AG04450 (cell line): ENCODE measurements at regions not wholly inside any gene's neighbourhood (a gene's known extent, or its start where the extent isn't known, plus 50 kb on each side); places are given as distances from the start of the nearest gene placed in this dataset.

Experiments
- CTCF ChIA-PET: fragments of 300-600, 350-600 bp; formaldehyde crosslinking; extraction: SDS; loops from one replicate; lab custom pipeline; 2022; ENCODE audit warnings: antibody characterized with exemption, inconsistent platforms; lab: Charles Lee
- POLR2A ChIA-PET: fragments of 350-600 bp; formaldehyde crosslinking; extraction: SDS; loops from one replicate; lab custom pipeline; 2021; ENCODE audit warnings: antibody characterized with exemption, inconsistent platforms; lab: Yijun Ruan, JAX
- DNase-seq: peaks from one replicate; pipeline ENCODE4 v3.0.0-alpha.2; 2011; ENCODE audit warnings: low read depth, low spot score
- H3K27ac ChIP-seq: one replicate; pipeline ENCODE4 v1.5.1; 2012; ENCODE audit warnings: low read depth, low read length, control low read depth
- H3K27me3 ChIP-seq: one replicate; pipeline ENCODE4 v1.6.0; 2012; ENCODE audit warnings: low read length; ENCODE audit not compliant: control insufficient read depth, insufficient read depth
- H3K4me3 ChIP-seq: 2 replicates; pipeline ENCODE4 v1.5.1; 2011; ENCODE audit warnings: mild to moderate bottlenecking, low read depth, low read length, control low read depth
- H3K9me3 ChIP-seq: 2 replicates; pipeline ENCODE4 v1.5.1; 2012; ENCODE audit warnings: low read length; ENCODE audit not compliant: control insufficient read depth, insufficient read depth
- TF ChIP-seq, protein P1 (sequence below): IDR thresholded peaks from 2 replicates; pipeline ENCODE4 v1.5.1; 2011; ENCODE audit warnings: low read depth, low read length, control low read depth, inconsistent platforms

DNA sequence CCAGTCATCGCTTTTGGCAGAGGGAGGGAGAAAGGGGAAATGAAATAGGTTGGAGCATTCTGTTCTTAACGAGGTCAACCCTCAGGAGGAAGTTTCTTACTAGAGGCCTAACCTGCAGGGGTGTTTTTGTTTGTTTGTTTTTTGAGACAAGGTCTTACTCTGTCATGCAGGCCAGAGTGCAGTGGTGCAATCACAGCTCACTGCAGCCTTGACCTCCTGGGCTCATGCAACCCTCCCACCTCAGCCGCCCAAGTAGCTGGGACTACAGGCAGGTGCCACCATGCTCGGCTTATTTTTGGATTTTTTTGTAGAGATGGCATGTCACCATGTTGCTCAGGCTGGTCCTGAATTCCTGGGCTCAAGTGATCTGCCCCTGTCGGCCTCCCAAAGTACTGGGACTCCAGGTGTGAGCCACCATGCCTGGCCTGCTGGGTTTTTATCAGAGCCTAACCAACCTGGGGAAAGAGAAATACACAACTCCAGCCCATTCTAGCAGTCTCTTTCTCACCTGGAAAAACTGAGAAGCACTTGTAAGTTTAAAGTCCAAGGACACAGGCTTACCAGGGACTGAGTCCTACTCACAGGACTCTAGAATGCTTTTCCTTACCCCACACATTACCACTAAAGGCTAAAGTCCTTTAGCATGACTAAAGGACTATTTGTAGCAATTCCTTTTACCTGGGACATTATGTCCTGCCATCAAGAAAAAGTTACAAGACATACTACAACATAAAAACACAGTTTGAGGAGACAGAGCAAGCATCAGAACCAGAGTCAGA is 101.0 kb upstream of the EGFR start:
- Histone ChIP-seq H3K27ac (no peak overlapping the region), H3K9me3 (no peaks in the 10 kb centered on the region), H3K27me3 (no peaks in the 10 kb centered on the region), H3K4me3 (no peak overlapping the region)
- ChIA-PET CTCF (no interaction called here), POLR2A (no interaction called here)
- DNase-seq = no peak
- TF ChIP-seq, protein P1, sequence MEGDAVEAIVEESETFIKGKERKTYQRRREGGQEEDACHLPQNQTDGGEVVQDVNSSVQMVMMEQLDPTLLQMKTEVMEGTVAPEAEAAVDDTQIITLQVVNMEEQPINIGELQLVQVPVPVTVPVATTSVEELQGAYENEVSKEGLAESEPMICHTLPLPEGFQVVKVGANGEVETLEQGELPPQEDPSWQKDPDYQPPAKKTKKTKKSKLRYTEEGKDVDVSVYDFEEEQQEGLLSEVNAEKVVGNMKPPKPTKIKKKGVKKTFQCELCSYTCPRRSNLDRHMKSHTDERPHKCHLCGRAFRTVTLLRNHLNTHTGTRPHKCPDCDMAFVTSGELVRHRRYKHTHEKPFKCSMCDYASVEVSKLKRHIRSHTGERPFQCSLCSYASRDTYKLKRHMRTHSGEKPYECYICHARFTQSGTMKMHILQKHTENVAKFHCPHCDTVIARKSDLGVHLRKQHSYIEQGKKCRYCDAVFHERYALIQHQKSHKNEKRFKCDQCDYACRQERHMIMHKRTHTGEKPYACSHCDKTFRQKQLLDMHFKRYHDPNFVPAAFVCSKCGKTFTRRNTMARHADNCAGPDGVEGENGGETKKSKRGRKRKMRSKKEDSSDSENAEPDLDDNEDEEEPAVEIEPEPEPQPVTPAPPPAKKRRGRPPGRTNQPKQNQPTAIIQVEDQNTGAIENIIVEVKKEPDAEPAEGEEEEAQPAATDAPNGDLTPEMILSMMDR = no peak

- CTCF ChIA-PET = no interaction called here
- H3K9me3 ChIP-seq = no peaks in the 10 kb centered on the region
- DNase-seq = no peak
- no peak overlapping the region for H3K4me3 ChIP-seq
- POLR2A ChIA-PET = no interaction called here
- no peak overlapping the region for H3K27ac ChIP-seq
- no peaks in the 10 kb centered on the region for H3K27me3 ChIP-seq
- TF ChIP-seq, protein P1 = no peak
These were observed 97.7 kb upstream of the EGFR start for GRCh38 chr7:54921116-54921515.

- TF ChIP-seq, protein P1 = no peak
- H3K27ac ChIP-seq = no peak overlapping the region
- ChIA-PET POLR2A (no interaction called here), CTCF (no interaction called here)
- no peaks in the 10 kb centered on the region for H3K9me3 ChIP-seq
- H3K4me3 ChIP-seq = no peak overlapping the region
- H3K27me3 ChIP-seq = no peaks in the 10 kb centered on the region
- DNase-seq = no peak
These were observed 87.3 kb upstream of the EGFR start for GRCh38 chr7:54931532-54931931.

DNA sequence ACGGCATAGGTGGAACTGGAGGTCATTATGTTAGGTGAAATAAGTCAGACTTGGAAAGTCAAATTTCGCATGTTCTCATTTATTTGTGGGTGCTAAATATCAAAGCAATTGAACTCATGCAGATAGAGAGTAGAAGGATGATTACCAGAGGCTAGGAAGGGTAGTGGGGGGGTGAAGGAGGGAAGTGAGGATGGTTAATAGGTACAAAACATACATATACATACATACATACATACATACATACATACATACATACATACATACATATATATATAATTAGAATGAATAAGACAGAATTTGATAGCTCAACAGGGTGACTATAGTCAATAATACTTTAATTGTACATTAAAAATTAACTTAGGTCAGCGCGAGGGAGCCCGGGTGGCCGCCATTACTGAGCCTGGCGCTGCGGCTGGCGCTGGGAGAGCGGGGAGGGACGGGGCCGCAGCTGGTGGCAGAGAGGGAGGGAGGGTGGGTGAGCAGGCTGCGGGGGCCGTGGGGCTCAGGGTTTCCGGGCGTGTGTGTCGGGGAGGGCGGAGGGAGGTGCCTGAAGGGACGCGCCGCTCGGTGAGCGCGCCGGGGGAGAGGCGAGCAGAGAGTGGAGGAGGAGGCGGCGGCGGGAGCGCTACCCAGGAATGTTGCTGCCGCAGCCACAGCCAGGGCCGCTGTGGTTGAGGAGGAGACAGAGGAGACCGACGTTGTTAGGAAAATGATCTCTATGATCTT is 85.8 kb upstream of the EGFR start:
- no peaks in the 10 kb centered on the region for H3K27me3 ChIP-seq
- ChIA-PET POLR2A (no interaction called here), CTCF (interaction anchor here (0.6 kb wide), 2 partner anchors 41 to 241 kb away, joined by 3 to 5 read pairs; no protein-coding TSS in a partner anchor)
- TF ChIP-seq, protein P1 = no peak
- peak overlapping the region; percentile 53 for H3K4me3 ChIP-seq
- no peak overlapping the region for H3K27ac ChIP-seq
- no peaks in the 10 kb centered on the region for H3K9me3 ChIP-seq
- DNase-seq = peak; percentile 18

- H3K4me3 ChIP-seq = peak overlapping the region; percentile 53
- H3K27ac ChIP-seq = no peak overlapping the region
- DNase-seq = no peak
- CTCF ChIA-PET = no interaction called here
- H3K9me3 ChIP-seq = no peaks in the 10 kb centered on the region
- TF ChIP-seq, protein P1 = no peak
- H3K27me3 ChIP-seq = no peaks in the 10 kb centered on the region
- POLR2A ChIA-PET = no interaction called here
These were observed 85.2 kb upstream of the EGFR start for GRCh38 chr7:54933643-54934042.
